ENCODE measurements at regions not wholly inside any gene's neighbourhood (a gene's known extent, or its start where the extent isn't known, plus 50 kb on each side); places are given as distances from the start of the nearest gene placed in this dataset.

DNA sequence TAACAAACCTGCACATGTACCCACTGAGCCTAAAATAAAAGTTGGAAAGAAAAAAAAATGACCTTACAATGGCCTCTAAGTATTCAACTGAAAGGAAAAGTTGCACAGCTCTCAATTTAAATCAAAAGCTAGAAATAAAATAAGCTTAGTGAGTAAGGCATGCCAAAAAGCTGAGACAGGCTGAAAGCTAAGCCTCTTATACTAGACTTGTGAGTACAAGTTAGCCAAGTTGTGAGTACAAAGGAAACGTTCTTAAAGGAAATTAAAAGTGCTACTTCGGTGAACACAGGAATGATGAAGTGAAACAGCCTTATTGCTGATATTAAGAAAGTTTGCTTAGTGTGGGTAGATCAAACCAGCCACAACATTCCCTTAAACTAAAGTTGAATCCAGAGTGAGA is 707.9 kb upstream of the PITX2 start:
- 0 out of 2 replicates have a peak overlapping the region, but pooled peaks have one; percentile 26 for H2BK120ac ChIP-seq (ENCODE audit: low read depth, low read length)
- dilution Hi-C loops (cut with HindIII; ENCODE audit: low sequenced_read_pairs, unreplicated experiment), result no loop called here
- H4K91ac ChIP-seq (ENCODE audit: insufficient read depth, low read depth, low read length), result no peak overlapping the region
- ChIA-PET POLR2A (ENCODE audit: unreplicated experiment) (no interaction called here), CTCF (no interaction called here)
- TF ChIP-seq CHD1 (IDR thresholded peaks at IDR 0.05; ENCODE audit: low read depth, low read length) (no peak), CEBPB (IDR thresholded peaks at IDR 0.05; ENCODE audit: low read depth, low read length) (no peak), NFE2L2 (IDR thresholded peaks at IDR 0.05; ENCODE audit: low read depth, low read length) (no peak), POLR2A (IDR thresholded peaks at IDR 0.05; ENCODE audit: low read depth, low read length) (no peak), FOS (IDR thresholded peaks at IDR 0.05; ENCODE audit: low read depth, low read length) (no peak), SMC3 (IDR thresholded peaks at IDR 0.05; ENCODE audit: low read depth, low read length) (no peak), MAZ (IDR thresholded peaks at IDR 0.05; ENCODE audit: borderline replicate concordance, low read depth, low read length) (no peak), MAFK (IDR thresholded peaks at IDR 0.05; ENCODE audit: low read depth, low read length) (no peak), RCOR1 (IDR thresholded peaks at IDR 0.05; ENCODE audit: insufficient replicate concordance, low read length) (no peak), MXI1 (IDR thresholded peaks at IDR 0.05; ENCODE audit: borderline replicate concordance, low read depth, low read length) (no peak), RFX5 (IDR thresholded peaks at IDR 0.05; ENCODE audit: low read depth, low read length) (no peak), RAD21 (IDR thresholded peaks at IDR 0.05; ENCODE audit: low read length) (no peak), BHLHE40 (IDR thresholded peaks at IDR 0.05; ENCODE audit: low read depth, low read length) (no peak)
- TF ChIP-seq, protein P1, sequence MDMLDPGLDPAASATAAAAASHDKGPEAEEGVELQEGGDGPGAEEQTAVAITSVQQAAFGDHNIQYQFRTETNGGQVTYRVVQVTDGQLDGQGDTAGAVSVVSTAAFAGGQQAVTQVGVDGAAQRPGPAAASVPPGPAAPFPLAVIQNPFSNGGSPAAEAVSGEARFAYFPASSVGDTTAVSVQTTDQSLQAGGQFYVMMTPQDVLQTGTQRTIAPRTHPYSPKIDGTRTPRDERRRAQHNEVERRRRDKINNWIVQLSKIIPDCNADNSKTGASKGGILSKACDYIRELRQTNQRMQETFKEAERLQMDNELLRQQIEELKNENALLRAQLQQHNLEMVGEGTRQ (IDR thresholded peaks at IDR 0.05; ENCODE audit: low read depth, low read length), result no peak
- TF ChIP-seq, protein P2, sequence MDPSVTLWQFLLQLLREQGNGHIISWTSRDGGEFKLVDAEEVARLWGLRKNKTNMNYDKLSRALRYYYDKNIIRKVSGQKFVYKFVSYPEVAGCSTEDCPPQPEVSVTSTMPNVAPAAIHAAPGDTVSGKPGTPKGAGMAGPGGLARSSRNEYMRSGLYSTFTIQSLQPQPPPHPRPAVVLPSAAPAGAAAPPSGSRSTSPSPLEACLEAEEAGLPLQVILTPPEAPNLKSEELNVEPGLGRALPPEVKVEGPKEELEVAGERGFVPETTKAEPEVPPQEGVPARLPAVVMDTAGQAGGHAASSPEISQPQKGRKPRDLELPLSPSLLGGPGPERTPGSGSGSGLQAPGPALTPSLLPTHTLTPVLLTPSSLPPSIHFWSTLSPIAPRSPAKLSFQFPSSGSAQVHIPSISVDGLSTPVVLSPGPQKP (IDR thresholded peaks at IDR 0.05; ENCODE audit: borderline replicate concordance, low read depth, low read length), result no peak
- TF ChIP-seq, protein P3, sequence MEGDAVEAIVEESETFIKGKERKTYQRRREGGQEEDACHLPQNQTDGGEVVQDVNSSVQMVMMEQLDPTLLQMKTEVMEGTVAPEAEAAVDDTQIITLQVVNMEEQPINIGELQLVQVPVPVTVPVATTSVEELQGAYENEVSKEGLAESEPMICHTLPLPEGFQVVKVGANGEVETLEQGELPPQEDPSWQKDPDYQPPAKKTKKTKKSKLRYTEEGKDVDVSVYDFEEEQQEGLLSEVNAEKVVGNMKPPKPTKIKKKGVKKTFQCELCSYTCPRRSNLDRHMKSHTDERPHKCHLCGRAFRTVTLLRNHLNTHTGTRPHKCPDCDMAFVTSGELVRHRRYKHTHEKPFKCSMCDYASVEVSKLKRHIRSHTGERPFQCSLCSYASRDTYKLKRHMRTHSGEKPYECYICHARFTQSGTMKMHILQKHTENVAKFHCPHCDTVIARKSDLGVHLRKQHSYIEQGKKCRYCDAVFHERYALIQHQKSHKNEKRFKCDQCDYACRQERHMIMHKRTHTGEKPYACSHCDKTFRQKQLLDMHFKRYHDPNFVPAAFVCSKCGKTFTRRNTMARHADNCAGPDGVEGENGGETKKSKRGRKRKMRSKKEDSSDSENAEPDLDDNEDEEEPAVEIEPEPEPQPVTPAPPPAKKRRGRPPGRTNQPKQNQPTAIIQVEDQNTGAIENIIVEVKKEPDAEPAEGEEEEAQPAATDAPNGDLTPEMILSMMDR (conservative IDR thresholded peaks at IDR 0.05; ENCODE audit: low read depth, low read length), result no peak
- no peaks in the 10 kb centered on the region for H3K9me3 ChIP-seq (ENCODE audit: control insufficient read depth, insufficient read depth, low read length)
- no peak overlapping the region for H3K4me3 ChIP-seq (ENCODE audit: insufficient read depth, low read depth, low read length)
- ATAC-seq (ENCODE audit: low read depth) (peak; percentile 42; the same call in 1 of the 2 replicates), DNase-seq (peak; percentile 46)
- H3K56ac ChIP-seq (ENCODE audit: extremely low read depth, insufficient read depth, low read length), result no peak overlapping the region
- no peak overlapping the region for H3K14ac ChIP-seq (replicated peaks; ENCODE audit: low read depth, low read length)
- H2AFZ ChIP-seq (replicated peaks; ENCODE audit: low read length, poor library complexity), result no peak overlapping the region
- in situ Hi-C loops (cut with MboI; ENCODE audit: low sequenced_read_pairs), result no loop called here
- no peak overlapping the region for H3K4ac ChIP-seq (ENCODE audit: low read depth, low read length)
- H3K18ac ChIP-seq (ENCODE audit: low read depth, low read length), result peak overlapping the region; percentile 92; the same call in 1 of the 2 replicates
- H3K79me1 ChIP-seq (ENCODE audit: low read depth in 1 of 2, low read length in 2 of 2), result no peaks in the 10 kb centered on the region
- no CpG with 5 or more reads among the region's 2 CpGs for WGBS, 2 experiments (ENCODE audit: extremely low coverage in 2 of 2, insufficient read length in 1 of 2)
- H2AK9ac ChIP-seq (replicated peaks; ENCODE audit: low read depth, low read length, poor library complexity), result no peak overlapping the region
- H4K20me1 ChIP-seq (ENCODE audit: insufficient read depth, low read length), result no peaks in the 10 kb centered on the region
- H3K4me1 ChIP-seq (ENCODE audit: control insufficient read depth, insufficient read depth, low read length), result no peaks in the 10 kb centered on the region
- no peak overlapping the region; the same call in 1 of the 2 replicates for H4K5ac ChIP-seq (ENCODE audit: low read depth, low read length)
- no peaks in the 10 kb centered on the region for H3K9me1 ChIP-seq (ENCODE audit: insufficient read depth, low read length)
- no peaks in the 10 kb centered on the region for H3K27me3 ChIP-seq (ENCODE audit: control insufficient read depth, insufficient read depth, low read length)
- H2BK20ac ChIP-seq (ENCODE audit: low read depth, low read length), result no peak overlapping the region
- H2AK5ac ChIP-seq (ENCODE audit: low read depth, low read length), result no peak overlapping the region
- no peak overlapping the region for H3K27ac ChIP-seq (ENCODE audit: insufficient read depth, low read length)
- no TSS peak for BruUV-seq (replicated peaks)
- H2BK15ac ChIP-seq (ENCODE audit: low read depth, low read length), result no peak overlapping the region
- intact Hi-C loops (cut with micrococcal nuclease), result no loop called here
- no peak overlapping the region for H3K23ac ChIP-seq (ENCODE audit: low read depth, low read length)
- no peak overlapping the region for H3K9ac ChIP-seq (ENCODE audit: low read depth, low read length)
- peak overlapping the region in 1 of 2 experiments; percentile 50; a peak in 1 of 4 replicates for H4K8ac ChIP-seq (ENCODE audit: low read depth in 2 of 2, low read length in 2 of 2)
- H2BK5ac ChIP-seq (ENCODE audit: low read depth, low read length, poor library complexity, severe bottlenecking), result no peak overlapping the region
- H3K36me3 ChIP-seq (ENCODE audit: control insufficient read depth, insufficient read depth, low read length), result no peaks in the 10 kb centered on the region
- H3K4me2 ChIP-seq (ENCODE audit: low read depth, low read length), result peak overlapping the region; percentile 76; the same call in 1 of the 2 replicates

Measured in IMR-90 (cell line).